Urothelium cell line (cell line): ENCODE measurements at regions not wholly inside any gene's neighbourhood (a gene's known extent, or its start where the extent isn't known, plus 50 kb on each side); places are given as distances from the start of the nearest gene placed in this dataset.
"Not testable (repeated sequence)": the region's sequence is repeated elsewhere in the genome, so short reads cannot be mapped to it uniquely, and the experiment has no call there.

Experiments
- DNase-seq: peaks from one replicate; pipeline ENCODE4 v3.0.0; 2011; ENCODE audit warnings: low spot score, mixed read lengths
- FAIRE-seq: peaks from 2 replicates; lab custom pipeline; 2011; peaks lifted over from hg19 to GRCh38; lab: Jason Lieb, UNC

- FAIRE-seq, DNase-seq: not testable (repeated sequence)
These were observed 134.3 kb upstream of the JARID2 start for GRCh38 chr6:15111576-15111975.

- DNase-seq (no peak), FAIRE-seq (no peak)
These were observed 132.3 kb upstream of the JARID2 start for GRCh38 chr6:15113587-15113986.

GRCh38 chr6:15114061-15114460 is 131.8 kb upstream of the JARID2 start:
- FAIRE-seq (no peak), DNase-seq (no peak)

- FAIRE-seq (no peak), DNase-seq (no peak)
These were observed 129.0 kb upstream of the JARID2 start for GRCh38 chr6:15116889-15117288.

GRCh38 chr6:15121443-15121842 is 124.4 kb upstream of the JARID2 start:
- no peak for FAIRE-seq
- DNase-seq, result no peak

- FAIRE-seq, result no peak
These were observed 123.8 kb upstream of the JARID2 start for GRCh38 chr6:15121977-15122550.

GRCh38 chr6:15129887-15130286 is 116.0 kb upstream of the JARID2 start:
- FAIRE-seq, result no peak

More at GRCh38 chr6:15121977-15122550, 123.8 kb upstream of the JARID2 start:
- DNase-seq, result no peak

GRCh38 chr6:15131234-15131633 is 114.6 kb upstream of the JARID2 start:
- no peak for DNase-seq
- no peak for FAIRE-seq

More at GRCh38 chr6:15129887-15130286, 116.0 kb upstream of the JARID2 start:
- DNase-seq, result no peak

GRCh38 chr6:15131651-15132061 is 114.2 kb upstream of the JARID2 start:
- no peak for FAIRE-seq
- DNase-seq, result no peak

GRCh38 chr6:15132167-15132566 is 113.7 kb upstream of the JARID2 start:
- FAIRE-seq, result no peak
- no peak for DNase-seq

- DNase-seq (peak; percentile 72), FAIRE-seq (no peak)
These were observed 112.8 kb upstream of the JARID2 start for GRCh38 chr6:15132854-15133670.

- no peak for FAIRE-seq
- DNase-seq, result no peak
These were observed 108.8 kb upstream of the JARID2 start for GRCh38 chr6:15137086-15137485.

- FAIRE-seq (no peak), DNase-seq (no peak)
These were observed 102.8 kb upstream of the JARID2 start for GRCh38 chr6:15143086-15143485.

GRCh38 chr6:15143540-15143939 is 102.3 kb upstream of the JARID2 start:
- FAIRE-seq, result no peak

GRCh38 chr6:15145821-15146220 is 100.0 kb upstream of the JARID2 start:
- FAIRE-seq (no peak), DNase-seq (no peak)

More at GRCh38 chr6:15143540-15143939, 102.3 kb upstream of the JARID2 start:
- DNase-seq, result no peak

GRCh38 chr6:15147827-15148226 is 98.0 kb upstream of the JARID2 start:
- DNase-seq (no peak), FAIRE-seq (no peak)

GRCh38 chr6:15148356-15148946 is 97.4 kb upstream of the JARID2 start:
- DNase-seq, result peak; percentile 50
- FAIRE-seq, result no peak

GRCh38 chr6:15150207-15150606 is 95.7 kb upstream of the JARID2 start:
- FAIRE-seq (no peak), DNase-seq (no peak)

- DNase-seq (no peak), FAIRE-seq (no peak)
These were observed 93.2 kb upstream of the JARID2 start for GRCh38 chr6:15152700-15153099.

- DNase-seq (no peak), FAIRE-seq (no peak)
These were observed 92.7 kb upstream of the JARID2 start for GRCh38 chr6:15153191-15153590.

GRCh38 chr6:15157479-15157878 is 88.4 kb upstream of the JARID2 start:
- DNase-seq (no peak), FAIRE-seq (no peak)
